ENCODE measurements at regions not wholly inside any gene's neighbourhood (a gene's known extent, or its start where the extent isn't known, plus 50 kb on each side); places are given as distances from the start of the nearest gene placed in this dataset.

GRCh38 chrX:106391284-106391911, 220.4 kb upstream of the RADX start:
- intact Hi-C loops (cut with micrococcal nuclease): no loop called here
- CTCF ChIA-PET: no interaction called here
- H3K79me2 ChIP-seq (ENCODE audit: control insufficient read depth, insufficient read depth, low read length): no peaks in the 10 kb centered on the region

More at GRCh38 chrX:106391284-106391911, 220.4 kb upstream of the RADX start:
- Histone ChIP-seq H4K20me1 (replicated peaks; ENCODE audit: control insufficient read depth, extremely low read depth, insufficient read depth, low read length) (no peaks in the 10 kb centered on the region), H3K4me2 (ENCODE audit: insufficient read depth, low read length) (no peak overlapping the region), H3K27me3 (ENCODE audit: control insufficient read depth in 2 of 2, insufficient read depth in 2 of 2, low read length in 2 of 2) (no peaks in the 10 kb centered on the region), H3K4me1 (ENCODE audit: control insufficient read depth, extremely low read depth, insufficient read depth, low read length) (no peaks in the 10 kb centered on the region), H3K4me3 (replicated peaks in 1 of 3; ENCODE audit: insufficient read depth in 1 of 3, low read depth in 1 of 3, low read length in 3 of 3) (no peak overlapping the region), H3K36me3 (ENCODE audit: control insufficient read depth in 2 of 2, extremely low read depth in 1 of 2, insufficient read depth in 2 of 2, low read length in 2 of 2) (no peaks in the 10 kb centered on the region), H2AFZ (ENCODE audit: low read depth, low read length) (no peak overlapping the region), H3K9me3 (replicated peaks; ENCODE audit: control insufficient read depth, insufficient read depth, low read length) (no peaks in the 10 kb centered on the region), H3K9me1 (replicated peaks; ENCODE audit: control insufficient read depth, extremely low read depth, insufficient read depth, low read length) (no peaks in the 10 kb centered on the region), H3K27ac (ENCODE audit: insufficient read depth, low read depth, low read length) (no peak overlapping the region), H3K9ac (replicated peaks; ENCODE audit: extremely low read depth, insufficient read depth, low read length) (no peak overlapping the region)
- FAIRE-seq: no peak
- no peak for DNase-seq (ENCODE audit: low read depth, low spot score)
- no peak for TF ChIP-seq GATA2 (IDR thresholded peaks at IDR 0.05; ENCODE audit: insufficient read depth, insufficient read length, low read depth, low read length)
- no peak for TF ChIP-seq JUN (IDR thresholded peaks at IDR 0.05; ENCODE audit: borderline replicate concordance, insufficient read depth, insufficient read length, low read depth)
- TF ChIP-seq POLR2A (IDR thresholded peaks at IDR 0.05; ENCODE audit: low read depth, low read length): no peak
- no peak for TF ChIP-seq MAX (IDR thresholded peaks at IDR 0.05; ENCODE audit: insufficient read depth, insufficient read length)
- TF ChIP-seq EZH2 (IDR thresholded peaks at IDR 0.05; ENCODE audit: borderline replicate concordance, low read depth, low read length, severe bottlenecking): no peak
- no peak for TF ChIP-seq MYC (IDR thresholded peaks at IDR 0.05; ENCODE audit: low read depth, low read length)
- no peak for TF ChIP-seq CTCF (IDR thresholded peaks at IDR 0.05; ENCODE audit: extremely low read depth in 1 of 2, insufficient read depth in 1 of 2, low read depth in 1 of 2, low read length in 2 of 2)
- no peak for TF ChIP-seq FOS (IDR thresholded peaks at IDR 0.05; ENCODE audit: borderline replicate concordance, insufficient read depth, low read length)
- TF ChIP-seq POLR2AphosphoS5 (IDR thresholded peaks at IDR 0.05; ENCODE audit: insufficient read depth, low read depth, low read length): no peak
- no TSS peak for BruUV-seq (replicated peaks)
- POLR2A ChIA-PET: no interaction called here
- dilution Hi-C loops (cut with MboI; ENCODE audit: extremely low pct_ligation_motif_present, low sequenced_read_pairs): no loop called here
